GM12864 (cell line): ENCODE measurements at regions not wholly inside any gene's neighbourhood (a gene's known extent, or its start where the extent isn't known, plus 50 kb on each side); places are given as distances from the start of the nearest gene placed in this dataset.

Experiments used
- DNase-seq: peaks from one replicate; pipeline ENCODE4 v3.0.0-alpha.2; 2011; ENCODE audit warnings: low read depth
- H3K4me3 ChIP-seq: 2 replicates; pipeline ENCODE4 v1.5.1; 2011; ENCODE audit warnings: mild to moderate bottlenecking, low read depth, low read length, control low read depth
- TF ChIP-seq, protein P1 (sequence below): IDR thresholded peaks from 2 replicates; pipeline ENCODE4 v1.5.1; 2011; ENCODE audit warnings: low read depth, mild to moderate bottlenecking, moderate library complexity, low read length, control low read depth, inconsistent platforms; ENCODE audit errors: missing control alignments

- TF ChIP-seq, protein P1, sequence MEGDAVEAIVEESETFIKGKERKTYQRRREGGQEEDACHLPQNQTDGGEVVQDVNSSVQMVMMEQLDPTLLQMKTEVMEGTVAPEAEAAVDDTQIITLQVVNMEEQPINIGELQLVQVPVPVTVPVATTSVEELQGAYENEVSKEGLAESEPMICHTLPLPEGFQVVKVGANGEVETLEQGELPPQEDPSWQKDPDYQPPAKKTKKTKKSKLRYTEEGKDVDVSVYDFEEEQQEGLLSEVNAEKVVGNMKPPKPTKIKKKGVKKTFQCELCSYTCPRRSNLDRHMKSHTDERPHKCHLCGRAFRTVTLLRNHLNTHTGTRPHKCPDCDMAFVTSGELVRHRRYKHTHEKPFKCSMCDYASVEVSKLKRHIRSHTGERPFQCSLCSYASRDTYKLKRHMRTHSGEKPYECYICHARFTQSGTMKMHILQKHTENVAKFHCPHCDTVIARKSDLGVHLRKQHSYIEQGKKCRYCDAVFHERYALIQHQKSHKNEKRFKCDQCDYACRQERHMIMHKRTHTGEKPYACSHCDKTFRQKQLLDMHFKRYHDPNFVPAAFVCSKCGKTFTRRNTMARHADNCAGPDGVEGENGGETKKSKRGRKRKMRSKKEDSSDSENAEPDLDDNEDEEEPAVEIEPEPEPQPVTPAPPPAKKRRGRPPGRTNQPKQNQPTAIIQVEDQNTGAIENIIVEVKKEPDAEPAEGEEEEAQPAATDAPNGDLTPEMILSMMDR: no peak
- no peak overlapping the region for H3K4me3 ChIP-seq
- DNase-seq: no peak
Observed at GRCh38 chr2:18379870-18380269, 180.6 kb downstream of the RDH14 start.

DNA sequence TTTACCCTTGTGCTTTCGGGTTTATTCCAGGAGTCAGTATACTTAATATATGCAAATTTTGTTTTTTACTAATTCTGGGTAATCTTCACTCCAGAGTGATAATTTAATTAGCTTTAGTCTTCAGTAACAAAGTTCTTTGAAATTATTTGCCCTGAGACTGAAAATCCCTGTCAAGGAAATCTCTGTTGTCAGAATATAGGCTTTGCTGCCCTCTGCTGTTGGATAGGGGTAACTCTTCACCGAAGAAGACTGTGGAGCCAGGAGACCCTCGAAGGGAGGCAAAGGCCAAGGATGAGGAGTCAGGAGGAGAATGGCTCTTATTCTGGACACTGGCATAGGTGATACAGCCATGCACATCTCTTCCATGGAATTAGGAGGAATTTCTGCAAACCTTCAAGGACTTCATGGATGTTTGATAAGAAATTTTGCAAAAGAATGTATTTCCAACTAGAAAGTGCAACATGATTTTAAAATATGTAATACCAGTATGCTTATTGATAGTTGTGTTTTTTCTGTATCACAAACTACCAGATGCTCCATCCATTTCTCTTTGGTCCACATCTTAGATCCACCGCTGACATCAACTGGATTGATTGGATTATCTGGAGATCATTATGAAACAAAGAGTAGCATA is 182.3 kb downstream of the RDH14 start:
- H3K4me3 ChIP-seq: no peak overlapping the region
- no peak for DNase-seq
- TF ChIP-seq, protein P1: peak; percentile 74

DNA sequence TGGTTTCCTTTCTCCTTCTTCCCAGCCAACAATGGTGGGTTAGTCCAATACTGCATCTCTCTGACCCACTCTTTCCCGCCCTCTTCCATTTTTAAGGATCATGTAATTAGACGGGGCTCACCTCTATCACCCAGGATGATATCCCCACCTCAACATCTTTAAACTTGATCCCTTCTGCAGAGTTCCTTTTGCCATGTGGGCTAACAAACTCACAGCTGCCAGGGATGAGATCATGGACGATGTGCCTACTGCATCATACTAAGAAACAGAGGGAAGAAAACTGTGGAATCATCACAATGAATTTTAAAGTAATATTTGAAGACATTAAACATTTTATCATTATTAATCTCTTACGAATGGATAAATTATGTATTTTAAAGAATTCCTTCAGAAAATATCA is 183.5 kb downstream of the RDH14 start:
- TF ChIP-seq, protein P1: no peak
- no peak for DNase-seq
- H3K4me3 ChIP-seq: no peak overlapping the region

- TF ChIP-seq, protein P1: no peak
- DNase-seq: no peak
- no peak overlapping the region for H3K4me3 ChIP-seq
Observed at GRCh38 chr2:18373664-18374063, 186.8 kb downstream of the RDH14 start.

DNA sequence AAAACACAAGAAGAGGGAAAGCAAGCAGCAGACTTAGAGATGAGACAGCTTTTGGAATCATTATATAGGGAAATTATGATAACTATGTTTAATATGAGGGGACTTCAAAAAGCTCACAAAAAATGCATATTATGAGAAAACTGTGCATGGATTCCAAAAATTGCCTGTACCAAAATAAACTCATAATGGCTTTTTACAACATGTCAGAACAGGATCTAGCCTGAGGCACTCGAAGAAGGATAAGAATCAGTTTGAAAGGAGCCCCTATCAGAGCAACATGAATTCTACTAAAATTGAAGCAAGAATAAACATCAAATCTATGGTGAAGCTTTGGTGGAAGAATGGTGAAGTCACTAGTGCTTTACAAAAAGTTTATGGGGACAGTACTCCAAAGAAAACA is 187.4 kb downstream of the RDH14 start:
- no peak for DNase-seq
- TF ChIP-seq, protein P1: no peak

GRCh38 chr2:18372641-18373040 is 187.8 kb downstream of the RDH14 start:
- no peak overlapping the region for H3K4me3 ChIP-seq
- TF ChIP-seq, protein P1: no peak
- no peak for DNase-seq

More for the DNA sequence above, 187.4 kb downstream of the RDH14 start:
- no peak overlapping the region for H3K4me3 ChIP-seq

GRCh38 chr2:18369760-18370159 is 190.7 kb downstream of the RDH14 start:
- TF ChIP-seq, protein P1: no peak
- no peak for DNase-seq
- H3K4me3 ChIP-seq: no peak overlapping the region
